Non-pigmented ciliary epithelial cell (primary cell): ENCODE measurements at regions not wholly inside any gene's neighbourhood (a gene's known extent, or its start where the extent isn't known, plus 50 kb on each side); places are given as distances from the start of the nearest gene placed in this dataset.

Experiments
- DNase-seq: peaks from one replicate; pipeline ENCODE4 v3.0.0-alpha.2; 2010; ENCODE audit warnings: low read depth

DNA sequence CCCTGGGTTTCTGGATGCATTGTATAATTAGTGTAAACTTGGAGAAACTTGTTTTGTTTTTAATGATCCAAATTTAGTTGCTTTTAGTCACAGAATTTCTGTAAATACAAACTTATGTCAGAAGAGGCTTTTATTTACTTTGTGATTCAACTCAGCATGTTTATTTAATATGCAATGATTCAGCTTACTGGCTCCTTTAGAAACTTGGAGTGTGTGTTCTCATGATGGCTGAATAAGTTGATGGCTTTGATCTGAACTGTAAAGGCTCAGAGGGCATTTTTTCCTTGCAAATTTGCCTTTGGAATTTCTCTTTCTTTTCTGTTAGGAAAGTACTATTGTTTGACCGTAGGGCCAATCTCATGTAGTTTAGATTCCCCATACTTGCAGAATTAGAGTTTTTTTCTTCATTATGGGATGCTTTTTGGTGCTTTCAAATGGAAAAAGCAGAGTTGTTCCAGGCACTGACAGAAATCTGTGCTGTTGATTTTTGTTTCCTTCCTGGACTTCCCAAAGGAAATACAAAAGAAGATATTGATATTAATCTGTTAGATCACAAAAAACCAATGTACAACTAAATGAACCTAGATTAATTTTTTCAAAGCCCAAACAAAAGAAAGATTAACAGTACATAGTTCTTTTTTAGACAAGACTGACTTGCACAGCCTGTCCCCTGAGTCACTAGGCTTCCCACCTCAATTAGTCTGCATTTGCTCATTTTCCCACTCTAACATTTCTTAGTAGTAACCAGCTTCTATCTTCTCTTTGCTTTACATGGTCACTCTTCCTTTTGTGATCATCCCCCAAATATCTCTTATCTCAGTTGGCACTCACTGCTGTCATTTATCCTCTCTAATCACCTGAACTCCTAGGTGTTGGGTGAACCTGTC, 96.8 kb upstream of the AGR3 start:
- peak; percentile 49 for DNase-seq

DNA sequence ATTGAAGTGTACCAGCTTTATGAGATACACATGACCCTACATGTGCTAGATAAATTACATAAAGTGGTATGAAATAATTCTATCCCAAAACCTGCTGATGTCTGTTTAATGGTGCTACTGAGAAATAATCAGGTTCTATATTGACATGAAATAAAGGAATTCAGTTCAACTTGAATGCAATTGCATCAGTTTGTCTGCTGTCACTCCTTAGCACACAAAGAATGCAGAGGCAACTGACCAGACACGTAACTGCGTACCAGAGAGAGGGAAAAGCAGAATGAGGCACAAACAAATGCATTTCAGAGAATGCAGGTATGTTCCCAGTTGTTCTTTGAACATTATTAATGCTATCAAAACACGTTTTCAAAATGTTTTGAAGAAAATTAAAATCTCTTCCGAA, 98.8 kb upstream of the AGR3 start:
- DNase-seq = no peak

- peak; percentile 20 for DNase-seq
These were observed 101.0 kb upstream of the AGR3 start for GRCh38 chr7:16982640-16983350.

DNA sequence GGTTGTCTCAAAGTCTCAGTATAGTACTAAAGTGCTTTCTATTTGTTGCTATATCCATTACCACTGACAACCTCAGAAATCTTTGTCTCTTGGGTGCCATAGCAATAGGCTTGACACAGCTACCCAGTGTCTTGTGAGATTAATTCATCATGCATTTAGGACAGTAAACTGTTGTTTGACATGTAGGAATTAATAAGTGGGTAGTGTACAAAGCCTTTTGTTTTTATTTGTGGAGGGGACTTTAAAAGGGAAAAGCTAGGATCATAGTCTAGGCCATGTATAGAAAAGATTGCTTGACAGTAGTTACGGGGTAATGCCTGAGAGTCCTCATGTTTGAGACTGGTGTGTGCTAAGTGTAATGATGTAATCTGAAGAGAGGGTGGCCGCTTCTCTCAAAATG, 102.6 kb upstream of the AGR3 start:
- no peak for DNase-seq

- no peak for DNase-seq
These were observed 103.8 kb upstream of the AGR3 start for GRCh38 chr7:16985621-16986020.

- no peak for DNase-seq
These were observed 105.0 kb upstream of the AGR3 start for GRCh38 chr7:16986755-16987154.

DNA sequence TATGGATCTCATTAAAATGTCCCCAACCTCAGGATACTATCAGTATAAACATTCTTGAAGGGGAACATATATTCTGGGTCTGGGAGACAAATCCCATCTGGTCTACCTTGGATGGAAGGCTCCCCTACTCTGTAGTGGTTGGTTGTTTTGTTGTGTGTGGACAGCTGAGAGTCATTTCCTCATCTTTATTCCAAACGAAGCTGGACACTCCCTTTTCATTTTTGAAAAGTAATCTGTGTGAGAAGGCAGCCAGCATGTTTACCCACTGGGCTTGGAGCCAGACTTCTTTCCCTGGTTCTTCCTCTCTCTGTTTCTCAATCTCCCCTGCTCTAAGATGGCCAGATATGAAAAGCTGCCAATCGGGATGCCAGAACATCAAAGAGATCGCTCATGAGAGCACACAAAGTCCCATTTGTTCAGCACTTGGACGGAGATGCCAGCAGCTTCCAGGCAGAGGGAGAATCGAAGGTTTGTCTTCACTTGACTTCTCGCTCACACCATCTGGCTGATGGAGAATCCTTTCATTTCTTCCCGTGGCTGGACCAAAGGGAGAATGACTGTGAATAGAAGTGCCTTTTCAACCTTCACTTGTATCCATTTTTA, 108.1 kb upstream of the AGR3 start:
- no peak for DNase-seq

DNA sequence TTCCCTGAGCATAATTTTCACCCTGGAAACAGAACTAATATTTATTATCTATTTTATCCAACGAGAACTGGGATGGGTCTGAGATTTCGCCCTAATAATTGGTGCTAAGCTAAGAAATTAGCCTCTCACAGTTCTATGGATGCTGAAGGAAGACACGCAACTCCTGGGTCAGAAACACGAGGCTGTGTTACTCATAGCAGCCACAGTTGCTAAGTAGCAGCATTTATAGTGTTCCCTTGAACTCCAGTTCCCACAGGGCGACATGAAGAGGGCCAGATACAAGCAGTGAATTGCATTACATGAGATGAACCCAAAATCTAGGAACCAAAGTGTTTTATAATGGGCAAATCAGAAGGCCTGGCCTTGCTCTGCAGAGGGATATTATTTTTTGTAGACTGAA, 109.8 kb upstream of the AGR3 start:
- no peak for DNase-seq

DNA sequence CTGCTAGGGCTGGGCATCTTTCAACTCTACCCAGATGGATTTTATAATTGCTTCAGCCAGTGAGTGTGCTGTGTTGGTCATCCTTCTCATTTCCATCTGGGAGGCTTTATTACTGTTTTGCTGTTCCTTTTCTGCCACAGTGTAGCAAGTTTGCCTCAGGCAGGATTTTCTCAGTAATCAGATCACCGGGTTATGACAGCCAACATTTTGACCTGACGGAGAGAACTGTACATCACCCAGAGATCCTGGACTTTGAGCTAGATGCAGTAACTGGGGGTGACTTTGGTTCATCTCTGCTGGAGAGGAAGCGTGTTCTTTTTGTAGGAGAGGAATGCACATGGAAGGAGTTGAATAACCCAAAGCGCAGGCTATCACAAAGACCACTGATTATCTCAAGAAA, 111.8 kb upstream of the AGR3 start:
- no peak for DNase-seq

GRCh38 chr7:16998481-16999051, 116.8 kb upstream of the AGR3 start:
- DNase-seq = no peak

GRCh38 chr7:16999541-17000267, 117.9 kb upstream of the AGR3 start:
- DNase-seq = no peak

GRCh38 chr7:17005271-17005670, 123.5 kb upstream of the AGR3 start:
- DNase-seq = no peak

DNA sequence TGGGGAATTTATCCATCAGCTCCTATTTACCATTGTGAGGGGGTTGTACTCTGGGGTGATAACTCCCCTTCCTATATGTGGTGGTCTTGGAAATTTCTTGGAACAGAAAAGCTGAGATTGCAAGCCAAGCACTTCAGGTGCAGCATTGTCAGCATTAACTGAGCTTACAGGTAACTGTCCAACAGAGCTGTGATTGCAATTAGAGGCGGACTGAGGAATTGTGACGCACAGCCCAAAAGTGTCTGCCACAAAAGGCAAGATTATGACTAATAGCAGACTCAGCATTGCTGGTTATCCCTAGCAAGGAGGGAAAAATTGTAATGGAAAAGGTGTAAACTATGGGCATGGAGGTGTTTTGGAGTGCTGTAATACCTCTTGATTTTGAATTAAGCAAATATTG, 126.1 kb upstream of the AGR3 start:
- DNase-seq = no peak

DNA sequence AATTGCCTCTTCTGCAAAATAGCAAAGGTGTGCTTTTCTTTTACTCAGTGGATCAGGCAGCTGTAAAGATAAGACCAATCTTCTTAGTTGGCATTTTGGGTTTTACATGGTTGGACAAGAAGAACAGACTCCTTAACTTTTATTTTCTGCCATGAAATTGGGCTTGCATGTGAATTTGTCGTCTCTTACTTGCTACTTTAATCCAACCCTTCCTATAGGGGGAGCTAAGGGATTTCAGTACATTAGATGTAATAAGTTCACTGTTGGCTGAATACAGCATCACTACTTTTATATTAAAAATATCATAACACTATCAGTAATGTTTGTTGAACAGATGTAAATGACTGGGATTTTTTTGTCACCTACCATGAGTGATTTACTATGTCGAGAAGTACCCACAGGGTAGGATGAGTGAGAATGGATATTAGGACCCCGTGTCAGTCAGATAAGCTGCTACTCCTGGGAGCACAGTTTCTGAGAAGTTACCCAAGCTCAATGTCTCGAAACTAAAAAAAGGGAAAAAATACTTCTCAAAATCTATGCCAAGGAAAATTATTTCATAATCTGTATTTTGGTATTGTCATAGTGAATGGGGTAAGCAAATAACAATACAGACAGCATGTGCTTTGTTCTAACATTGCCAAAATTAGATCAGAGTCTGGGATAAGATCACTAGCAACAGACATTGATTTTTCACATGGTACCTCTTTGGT, 127.4 kb upstream of the AGR3 start:
- DNase-seq = no peak

GRCh38 chr7:17009933-17010332, 128.2 kb upstream of the AGR3 start:
- DNase-seq = no peak

DNA sequence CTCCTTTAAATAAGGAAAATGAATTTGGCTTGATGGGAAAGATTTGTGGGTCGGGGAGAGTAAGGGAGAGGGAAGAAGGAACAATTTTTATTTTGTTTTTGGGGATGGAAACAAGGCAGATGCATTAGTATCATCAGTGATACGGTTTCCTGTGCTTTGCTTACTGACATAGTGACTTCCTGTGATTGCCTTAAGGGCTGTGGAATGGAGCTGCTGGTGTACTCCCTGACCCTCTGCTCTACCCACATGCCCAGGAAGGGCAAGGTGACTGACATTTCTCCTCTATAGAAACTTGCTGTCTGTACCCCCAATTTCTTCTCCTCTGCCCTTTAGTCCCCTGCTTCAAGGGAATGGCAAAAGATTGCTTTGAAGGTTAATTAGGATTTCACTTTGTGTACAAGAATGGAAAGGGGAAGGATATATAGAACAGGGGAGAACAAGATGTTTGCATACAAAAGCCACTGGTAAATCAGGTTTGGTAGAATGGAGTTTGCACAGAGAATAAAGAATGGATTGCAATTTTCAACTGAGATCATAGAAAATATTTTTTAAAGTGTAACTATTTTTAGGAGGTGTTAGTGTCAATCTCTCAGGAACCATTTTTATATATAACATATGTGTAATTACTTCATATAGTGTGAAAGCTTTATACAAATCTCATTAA, 129.0 kb upstream of the AGR3 start:
- DNase-seq = no peak

GRCh38 chr7:17013204-17013603, 131.4 kb upstream of the AGR3 start:
- DNase-seq = no peak

DNA sequence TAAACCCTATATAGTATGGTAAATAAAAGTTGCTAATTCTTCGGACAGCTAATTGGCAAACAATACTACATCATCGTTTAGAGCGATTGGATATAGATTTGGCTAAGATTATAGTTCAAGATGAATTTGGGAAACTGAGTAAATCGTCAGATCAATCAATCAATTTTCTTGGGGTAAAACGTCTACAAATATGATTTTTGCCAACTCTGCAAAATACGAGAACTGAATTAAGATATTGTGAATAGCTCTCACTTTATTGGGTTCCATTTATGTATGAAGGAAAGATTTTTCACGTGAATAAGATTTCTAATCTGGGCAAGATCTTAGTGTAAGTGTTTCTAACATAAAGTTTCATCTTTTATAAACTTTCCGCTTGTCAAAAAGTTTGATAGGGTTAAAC, 132.9 kb upstream of the AGR3 start:
- no peak for DNase-seq

- no peak for DNase-seq
These were observed 133.8 kb upstream of the AGR3 start for GRCh38 chr7:17015598-17016031.

- no peak for DNase-seq
These were observed 134.7 kb upstream of the AGR3 start for GRCh38 chr7:17016402-17017010.
